Body of pancreas (tissue), 4 donors: ENCODE measurements at regions not wholly inside any gene's neighbourhood (a gene's known extent, or its start where the extent isn't known, plus 50 kb on each side); places are given as distances from the start of the nearest gene placed in this dataset.

Experiments
- CTCF ChIP-seq, 7 experiments: fragments of 450-650 bp in 4 of 7; fragments of 200-600 bp in 3 of 7; sonication (generic) in 3 of 7; IDR thresholded peaks; one replicate each; pipeline ENCODE4 v1.5.1; 2016 to 2019; ENCODE audit warnings: antibody characterized with exemption in 7 of 7
- POLR2A ChIP-seq, 3 donors: fragments of 450-650 bp; IDR thresholded peaks; one replicate each; pipeline ENCODE4 v1.6.1; 2016; ENCODE audit warnings: antibody characterized with exemption in 3 of 3, mild to moderate bottlenecking in 2 of 3

- TF ChIP-seq POLR2A (IDR thresholded peaks at IDR 0.05), result no peak
- no peak for TF ChIP-seq CTCF (IDR thresholded peaks at IDR 0.05)
Measured at GRCh38 chr5:155430192-155430591, 416.6 kb downstream of the KIF4B start.
